ENCODE measurements at regions not wholly inside any gene's neighbourhood (a gene's known extent, or its start where the extent isn't known, plus 50 kb on each side); places are given as distances from the start of the nearest gene placed in this dataset.

GRCh38 chr4:78660559-78660958, 109.0 kb downstream of the ANXA3 start:
- TF ChIP-seq EZH2phosphoT487 (IDR thresholded peaks at IDR 0.05; ENCODE audit: low read length) (no peak), EZH2 (optimal IDR thresholded peaks at IDR 0.05; ENCODE audit: low read depth, low read length) (no peak), CTCF (IDR thresholded peaks at IDR 0.05; ENCODE audit: low read length) (no peak)
- Histone ChIP-seq H4K20me1 (ENCODE audit: insufficient read depth, low read length) (no peaks in the 10 kb centered on the region), H3K27ac (ENCODE audit: low read length) (no peak overlapping the region), H3K79me2 (ENCODE audit: low read length) (no peaks in the 10 kb centered on the region), H3K9me3 (replicated peaks; ENCODE audit: insufficient read depth, low read length) (no peaks in the 10 kb centered on the region), H3K27me3 (replicated peaks; ENCODE audit: insufficient read depth, low read length) (peaks cover 10% of the 10 kb centered on the region; the same call in 1 of the 2 replicates), H3K36me3 (replicated peaks; ENCODE audit: insufficient read depth, low read length) (no peaks in the 10 kb centered on the region), H3K9me2 (replicated peaks; ENCODE audit: insufficient read depth, low read length) (no peaks in the 10 kb centered on the region), H3K4me3 (ENCODE audit: low read length) (no peak overlapping the region), H3K4me1 (ENCODE audit: low read length) (peaks cover 34% of the 10 kb centered on the region), H3K9ac (ENCODE audit: low read length) (no peak overlapping the region), H3K4me2 (ENCODE audit: low read depth, low read length) (no peak overlapping the region), H3F3A (ENCODE audit: insufficient read depth, low read length) (peaks cover 33% of the 10 kb centered on the region), H2AFZ (ENCODE audit: low read length) (no peak overlapping the region)
- DNase-seq: no peak

- Histone ChIP-seq H3F3A (ENCODE audit: insufficient read depth, low read length) (peaks cover 33% of the 10 kb centered on the region), H3K27me3 (replicated peaks; ENCODE audit: insufficient read depth, low read length) (peaks cover 10% of the 10 kb centered on the region; the same call in 1 of the 2 replicates), H3K9ac (ENCODE audit: low read length) (no peak overlapping the region), H3K9me2 (replicated peaks; ENCODE audit: insufficient read depth, low read length) (no peaks in the 10 kb centered on the region), H3K4me1 (ENCODE audit: low read length) (peaks cover 34% of the 10 kb centered on the region), H3K4me2 (ENCODE audit: low read depth, low read length) (no peak overlapping the region), H4K20me1 (ENCODE audit: insufficient read depth, low read length) (no peaks in the 10 kb centered on the region), H3K27ac (ENCODE audit: low read length) (no peak overlapping the region), H3K36me3 (replicated peaks; ENCODE audit: insufficient read depth, low read length) (no peaks in the 10 kb centered on the region), H3K79me2 (ENCODE audit: low read length) (no peaks in the 10 kb centered on the region), H3K9me3 (replicated peaks; ENCODE audit: insufficient read depth, low read length) (no peaks in the 10 kb centered on the region), H3K4me3 (ENCODE audit: low read length) (no peak overlapping the region), H2AFZ (ENCODE audit: low read length) (no peak overlapping the region)
- no peak for DNase-seq
- TF ChIP-seq EZH2 (optimal IDR thresholded peaks at IDR 0.05; ENCODE audit: low read depth, low read length): no peak
- TF ChIP-seq EZH2phosphoT487 (IDR thresholded peaks at IDR 0.05; ENCODE audit: low read length): no peak
- TF ChIP-seq CTCF (IDR thresholded peaks at IDR 0.05; ENCODE audit: low read length): no peak
These were observed 109.6 kb downstream of the ANXA3 start for GRCh38 chr4:78661086-78661690.

DNA sequence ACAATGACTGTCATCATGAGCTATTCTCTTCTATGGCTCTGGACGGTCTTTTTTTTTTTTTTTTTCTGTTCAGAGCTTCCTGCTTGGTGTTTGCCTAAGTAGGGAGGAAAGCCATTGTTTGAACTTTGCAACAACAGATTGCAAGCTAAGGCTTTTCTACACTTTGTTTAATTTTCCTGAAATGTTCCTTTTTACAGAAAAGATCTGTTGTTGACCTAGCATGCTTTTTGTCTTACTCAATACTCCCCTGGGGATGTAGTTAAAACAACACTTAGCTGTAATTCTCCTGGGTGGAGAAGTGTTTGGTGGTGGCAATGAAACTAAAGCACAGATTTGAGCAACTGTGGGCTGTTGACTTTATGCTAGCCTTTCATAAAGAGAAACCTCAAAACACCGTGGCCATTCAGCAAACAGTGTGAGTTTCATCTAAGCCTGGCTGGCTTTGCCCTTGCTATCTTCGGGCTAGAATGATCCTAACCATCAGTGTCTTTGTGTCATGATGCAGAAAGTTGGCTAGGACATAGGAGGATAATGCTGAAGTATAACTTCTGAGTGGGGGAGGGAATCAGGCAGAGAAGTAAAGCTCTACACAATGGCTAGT, 110.5 kb downstream of the ANXA3 start:
- Histone ChIP-seq H3K4me1 (ENCODE audit: low read length) (peaks cover 27% of the 10 kb centered on the region), H3K79me2 (ENCODE audit: low read length) (no peaks in the 10 kb centered on the region), H3K9me3 (replicated peaks; ENCODE audit: insufficient read depth, low read length) (no peaks in the 10 kb centered on the region), H3F3A (ENCODE audit: insufficient read depth, low read length) (peaks cover 30% of the 10 kb centered on the region), H3K36me3 (replicated peaks; ENCODE audit: insufficient read depth, low read length) (no peaks in the 10 kb centered on the region), H3K27me3 (replicated peaks; ENCODE audit: insufficient read depth, low read length) (peaks cover 10% of the 10 kb centered on the region; the same call in 1 of the 2 replicates), H3K9me2 (replicated peaks; ENCODE audit: insufficient read depth, low read length) (no peaks in the 10 kb centered on the region), H3K4me3 (ENCODE audit: low read length) (no peak overlapping the region), H3K9ac (ENCODE audit: low read length) (no peak overlapping the region), H4K20me1 (ENCODE audit: insufficient read depth, low read length) (no peaks in the 10 kb centered on the region), H3K4me2 (ENCODE audit: low read depth, low read length) (peak overlapping the region; percentile 24; the same call in 1 of the 2 replicates), H2AFZ (ENCODE audit: low read length) (no peak overlapping the region), H3K27ac (ENCODE audit: low read length) (no peak overlapping the region)
- peak; percentile 40 for DNase-seq
- TF ChIP-seq EZH2phosphoT487 (IDR thresholded peaks at IDR 0.05; ENCODE audit: low read length): no peak
- no peak for TF ChIP-seq EZH2 (optimal IDR thresholded peaks at IDR 0.05; ENCODE audit: low read depth, low read length)
- TF ChIP-seq CTCF (IDR thresholded peaks at IDR 0.05; ENCODE audit: low read length): no peak
